GM20000 (cell line): ENCODE measurements at regions not wholly inside any gene's neighbourhood (a gene's known extent, or its start where the extent isn't known, plus 50 kb on each side); places are given as distances from the start of the nearest gene placed in this dataset.

Experiments used
- DNase-seq: peaks from one replicate; pipeline ENCODE4 v3.0.0; 2012; ENCODE audit warnings: low spot score
- TF ChIP-seq, protein P1 (sequence below): IDR thresholded peaks from 2 replicates; pipeline ENCODE4 v1.5.1; 2012; ENCODE audit warnings: mild to moderate bottlenecking, control low read depth; ENCODE audit errors: extremely low read depth, missing control alignments

DNA sequence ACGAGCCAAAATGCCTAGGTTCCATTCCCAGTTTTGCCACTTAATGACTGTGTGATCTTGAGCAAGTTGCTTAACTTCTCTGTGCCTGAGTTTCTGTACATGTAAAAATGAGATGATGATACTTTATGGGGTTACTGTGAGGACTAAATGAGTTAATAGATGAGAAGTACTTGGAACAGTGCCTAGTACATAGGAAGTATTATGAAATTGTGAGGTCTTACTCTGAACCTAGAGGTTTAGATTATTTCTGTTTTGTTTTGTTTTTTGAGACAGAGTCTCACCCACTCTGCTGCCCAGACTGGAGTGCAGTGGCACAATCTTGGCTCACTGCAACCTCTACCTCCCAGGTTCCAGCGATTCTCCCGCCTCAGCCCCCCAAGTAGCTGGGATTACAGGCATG lies 227.0 kb upstream of the POU2AF2 start:
- TF ChIP-seq, protein P1, sequence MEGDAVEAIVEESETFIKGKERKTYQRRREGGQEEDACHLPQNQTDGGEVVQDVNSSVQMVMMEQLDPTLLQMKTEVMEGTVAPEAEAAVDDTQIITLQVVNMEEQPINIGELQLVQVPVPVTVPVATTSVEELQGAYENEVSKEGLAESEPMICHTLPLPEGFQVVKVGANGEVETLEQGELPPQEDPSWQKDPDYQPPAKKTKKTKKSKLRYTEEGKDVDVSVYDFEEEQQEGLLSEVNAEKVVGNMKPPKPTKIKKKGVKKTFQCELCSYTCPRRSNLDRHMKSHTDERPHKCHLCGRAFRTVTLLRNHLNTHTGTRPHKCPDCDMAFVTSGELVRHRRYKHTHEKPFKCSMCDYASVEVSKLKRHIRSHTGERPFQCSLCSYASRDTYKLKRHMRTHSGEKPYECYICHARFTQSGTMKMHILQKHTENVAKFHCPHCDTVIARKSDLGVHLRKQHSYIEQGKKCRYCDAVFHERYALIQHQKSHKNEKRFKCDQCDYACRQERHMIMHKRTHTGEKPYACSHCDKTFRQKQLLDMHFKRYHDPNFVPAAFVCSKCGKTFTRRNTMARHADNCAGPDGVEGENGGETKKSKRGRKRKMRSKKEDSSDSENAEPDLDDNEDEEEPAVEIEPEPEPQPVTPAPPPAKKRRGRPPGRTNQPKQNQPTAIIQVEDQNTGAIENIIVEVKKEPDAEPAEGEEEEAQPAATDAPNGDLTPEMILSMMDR: no peak

DNA sequence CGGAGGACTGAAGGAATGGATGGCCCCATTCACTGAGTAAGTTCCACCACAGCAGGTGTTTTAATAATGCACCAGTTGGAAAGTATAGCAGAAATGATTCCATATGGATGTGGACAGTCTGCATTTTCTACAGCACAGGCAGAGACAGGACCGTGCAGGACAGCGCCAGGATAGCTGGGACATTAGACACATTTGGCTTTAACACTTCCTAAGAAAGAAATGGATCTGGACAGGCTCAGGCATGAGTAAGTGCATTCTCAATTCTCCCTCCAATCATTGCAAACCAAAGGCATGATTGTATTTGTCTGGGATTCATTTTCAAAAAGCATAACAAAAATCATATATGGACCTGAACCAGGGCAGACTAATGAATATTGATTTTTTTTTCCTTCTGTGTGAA lies 233.0 kb upstream of the POU2AF2 start:
- TF ChIP-seq, protein P1: no peak

More for the DNA sequence above, 227.0 kb upstream of the POU2AF2 start:
- DNase-seq: no peak

DNA sequence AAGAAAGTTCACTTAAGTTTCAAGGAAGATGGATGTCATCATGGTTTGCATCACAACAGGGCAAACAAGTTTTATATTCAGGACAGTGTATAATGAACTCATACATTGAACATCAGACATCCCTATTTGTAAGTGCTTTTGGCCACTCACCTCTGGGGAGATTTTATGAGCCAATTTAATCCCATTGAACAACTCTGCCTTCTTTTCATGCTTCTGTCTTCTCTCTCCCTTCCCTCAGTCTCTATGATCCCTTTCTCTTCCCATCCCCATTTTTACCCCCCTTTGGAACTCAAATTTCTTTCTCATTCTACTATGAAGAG lies 234.3 kb upstream of the POU2AF2 start:
- TF ChIP-seq, protein P1: no peak
- DNase-seq: no peak

More for the DNA sequence above, 233.0 kb upstream of the POU2AF2 start:
- DNase-seq: no peak

DNA sequence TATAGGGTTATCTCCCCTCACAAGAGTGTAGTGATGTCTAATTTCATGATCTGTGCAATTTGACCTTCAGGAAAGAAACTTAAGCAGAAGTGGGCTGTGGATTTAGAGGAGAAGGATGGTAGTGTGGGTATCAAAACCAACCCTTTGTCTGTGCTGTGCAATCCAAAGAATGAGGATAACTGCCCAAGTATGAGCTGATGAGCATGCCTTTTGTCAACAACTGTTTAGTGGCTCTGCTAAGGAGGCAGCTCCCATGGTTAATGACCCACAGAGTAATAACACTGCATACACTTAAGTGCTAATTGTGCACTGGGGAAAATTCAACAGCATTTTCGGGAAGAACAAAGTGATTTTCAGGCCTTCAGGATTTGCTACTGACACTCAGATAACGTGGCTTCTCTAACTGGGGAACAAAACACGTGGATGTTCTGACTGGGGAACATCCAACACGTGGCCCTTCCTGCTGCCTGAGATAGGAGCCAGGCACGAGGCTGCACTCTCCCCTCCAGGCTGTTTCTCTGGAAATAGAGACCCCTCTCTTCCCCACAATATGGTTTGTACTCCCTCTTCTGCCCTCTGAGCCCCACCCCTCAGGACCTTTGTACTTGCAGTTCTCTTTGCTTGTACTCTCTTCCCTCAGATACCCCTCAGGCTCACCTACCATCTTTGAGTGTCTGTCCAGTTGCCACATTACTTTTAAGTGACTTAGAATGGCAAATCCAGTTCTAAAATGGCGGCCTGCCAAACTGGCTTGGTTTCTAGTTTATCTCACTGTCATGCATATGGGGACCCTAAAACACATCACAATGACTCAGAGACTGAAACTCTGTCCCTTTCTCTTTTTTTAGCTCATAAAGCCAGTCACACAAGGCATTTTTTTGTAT lies 234.9 kb upstream of the POU2AF2 start:
- TF ChIP-seq, protein P1: no peak

DNA sequence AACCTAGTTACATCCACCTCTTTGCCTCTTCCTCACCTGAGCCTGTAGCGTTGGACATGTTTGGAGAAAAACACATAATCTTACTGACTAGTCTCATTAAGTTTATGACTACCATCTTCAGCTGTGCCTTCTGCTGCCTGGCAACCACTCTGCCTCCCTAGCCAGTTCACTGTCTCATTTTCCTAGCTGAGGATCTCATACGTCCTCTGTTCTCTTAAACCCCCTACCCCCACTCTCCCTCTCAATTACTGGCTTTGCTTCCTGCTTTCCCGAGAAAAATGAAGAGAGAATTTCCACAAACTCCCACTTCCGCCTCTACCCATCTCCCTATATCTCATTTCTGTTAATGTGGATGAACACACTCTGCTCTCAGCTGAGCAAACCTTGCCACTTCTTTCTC lies 239.3 kb upstream of the POU2AF2 start:
- no peak for DNase-seq
- TF ChIP-seq, protein P1: no peak

More for the DNA sequence above, 234.9 kb upstream of the POU2AF2 start:
- DNase-seq: no peak

DNA sequence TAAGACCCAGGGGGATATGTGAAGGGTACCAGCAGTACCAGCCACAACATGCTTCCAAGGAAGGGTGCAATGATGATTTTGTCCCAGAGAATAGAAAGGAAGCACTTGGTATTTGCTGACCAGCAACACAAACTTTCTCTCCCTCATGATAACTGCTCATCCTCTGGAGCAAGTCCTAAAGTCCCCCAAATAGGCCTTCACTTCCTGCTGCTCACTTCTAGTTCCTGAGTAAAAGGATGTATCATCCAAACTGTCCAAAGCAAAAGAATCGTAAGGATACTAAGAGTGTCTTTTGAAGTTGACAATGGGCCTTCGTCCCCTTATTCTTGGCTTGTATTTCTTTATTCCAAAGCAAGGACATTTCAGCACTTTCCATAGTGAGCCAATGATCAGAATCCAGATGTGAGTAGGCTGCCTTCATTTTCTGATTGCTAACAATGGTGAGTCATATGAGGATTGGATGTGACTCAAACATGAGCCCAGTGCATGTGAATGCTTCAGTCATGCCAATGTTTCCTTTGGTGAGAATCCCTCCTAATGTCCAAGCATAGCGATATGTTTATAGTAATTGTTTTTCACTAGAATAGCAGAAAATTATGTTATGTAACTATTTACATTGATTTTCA lies 243.4 kb upstream of the POU2AF2 start:
- no peak for DNase-seq
- TF ChIP-seq, protein P1: no peak

DNA sequence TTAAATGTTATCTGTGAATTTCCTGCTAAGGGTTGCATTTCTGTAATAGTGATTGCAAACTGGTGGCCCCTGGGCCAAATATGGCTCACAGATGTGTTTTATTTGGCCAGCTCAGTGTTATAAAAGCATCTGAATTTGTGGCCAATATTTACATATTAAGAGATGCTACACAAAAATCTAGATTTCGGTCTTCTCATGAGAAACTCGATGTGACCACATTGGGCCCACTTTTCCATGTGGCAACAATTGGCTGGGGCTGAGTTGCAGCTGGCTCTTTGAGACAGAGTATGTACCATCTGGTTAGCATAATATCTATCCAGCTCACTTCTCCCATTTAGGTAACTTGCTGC lies 244.5 kb upstream of the POU2AF2 start:
- TF ChIP-seq, protein P1: no peak
- DNase-seq: no peak
